HepG2 (cell line): ENCODE measurements at regions not wholly inside any gene's neighbourhood (a gene's known extent, or its start where the extent isn't known, plus 50 kb on each side); places are given as distances from the start of the nearest gene placed in this dataset.

Experiments used
- ATF1 ChIP-seq: IDR thresholded peaks from 2 replicates; pipeline ENCODE4 v1.6.1; 2016; ENCODE audit warnings: mild to moderate bottlenecking, control low read depth
- BRF2 ChIP-seq: sonication (generic); formaldehyde crosslinking; IDR thresholded peaks from 2 replicates; pipeline ENCODE4 v1.8.1; 2022; ENCODE audit warnings: mild to moderate bottlenecking, missing genetic modification reagents
- CBX5 ChIP-seq: sonication (generic); formaldehyde crosslinking; IDR thresholded peaks from 2 replicates; pipeline ENCODE4 v1.4.0; 2020; ENCODE audit warnings: missing genetic modification reagents, borderline replicate concordance
- EHMT2 ChIP-seq: fragments of 200-600 bp; sonication (generic); IDR thresholded peaks from 2 replicates; pipeline ENCODE4 v1.7.0; 2017; ENCODE audit warnings: antibody characterized with exemption, low read depth, low read length, borderline replicate concordance
- HOXD1 ChIP-seq: sonication (generic); formaldehyde crosslinking; IDR thresholded peaks from 2 replicates; pipeline ENCODE4 v1.5.0; 2020; ENCODE audit warnings: missing genetic modification reagents
- THRA ChIP-seq: sonication (generic); formaldehyde crosslinking; IDR thresholded peaks from 2 replicates; pipeline ENCODE4 v1.4.0; 2020; ENCODE audit warnings: missing genetic modification reagents, borderline replicate concordance
- ZBTB25 ChIP-seq: IDR thresholded peaks from 2 replicates; pipeline ENCODE4 v1.6.1; 2018; ENCODE audit warnings: missing genetic modification reagents
- ZBTB26 ChIP-seq: IDR thresholded peaks from 2 replicates; pipeline ENCODE4 v1.6.1; 2016; ENCODE audit warnings: missing compliant biosample characterization, missing genetic modification reagents, borderline replicate concordance
- ZHX2 ChIP-seq, 2 experiments: sonication (generic) in 1 of 2; formaldehyde crosslinking in 1 of 2; IDR thresholded peaks; 2 replicates each; pipeline versions ENCODE4 v1.6.1 to v1.9.0; 2014 to 2022; ENCODE audit warnings: antibody characterized with exemption in 1 of 2, borderline replicate concordance in 1 of 2, inconsistent platforms in 1 of 2, low read depth in 1 of 2, missing genetic modification reagents in 1 of 2
- ZNF101 ChIP-seq: sonication (generic); formaldehyde crosslinking; IDR thresholded peaks from 2 replicates; pipeline ENCODE4 v1.4.0; 2020; ENCODE audit warnings: mild to moderate bottlenecking, low read depth, missing genetic modification reagents, borderline replicate concordance
- ZNF275 ChIP-seq: sonication (generic); formaldehyde crosslinking; IDR thresholded peaks from 2 replicates; pipeline ENCODE4 v1.8.0; 2022; ENCODE audit warnings: missing genetic modification reagents, mild to moderate bottlenecking, inconsistent platforms, borderline replicate concordance
- ZNF282 ChIP-seq: fragments of 450-650 bp; IDR thresholded peaks from 2 replicates; pipeline ENCODE4 v1.6.1; 2018; ENCODE audit not compliant: partially characterized antibody
- ZNF619 ChIP-seq: sonication (generic); formaldehyde crosslinking; IDR thresholded peaks from 2 replicates; pipeline ENCODE4 v1.4.0; 2020; ENCODE audit warnings: mild to moderate bottlenecking, missing genetic modification reagents
- ZNF788 ChIP-seq: sonication (generic); formaldehyde crosslinking; IDR thresholded peaks from 2 replicates; pipeline ENCODE4 v1.5.0; 2020; ENCODE audit warnings: mild to moderate bottlenecking, missing genetic modification reagents, borderline replicate concordance

GRCh38 chr2:234881413-234882241 lies 70.2 kb upstream of the SH3BP4 start (continued):
- TF ChIP-seq ZNF275 (CRISPR knock-in tag) (peak; percentile 28; the same call in 1 of the 2 replicates), ZNF101 (CRISPR knock-in tag) (no peak), ZNF282 (no peak), ZNF619 (CRISPR knock-in tag) (0 out of 2 replicates have a peak, but pooled peaks have one; percentile 40), CBX5 (CRISPR knock-in tag) (peak; percentile 90; the same call in 1 of the 2 replicates), ZBTB25 (CRISPR knock-in tag) (peak; percentile 13; the same call in 1 of the 2 replicates), ZHX2 (IDR thresholded peaks at IDR 0.05; ENCODE audit: low read depth) (peak; percentile 49; the same call in 1 of the 2 replicates), ZHX2 (CRISPR knock-in tag; IDR thresholded peaks at IDR 0.05; ENCODE audit: borderline replicate concordance) (no peak), THRA (CRISPR knock-in tag) (peak; percentile 56; the same call in 1 of the 2 replicates), BRF2 (CRISPR knock-in tag) (0 out of 2 replicates have a peak, but pooled peaks have one; percentile 41), ATF1 (CRISPR knock-in tag) (peak; percentile 62), ZNF788 (CRISPR knock-in tag) (peak; percentile 72; the same call in 1 of the 2 replicates), ZBTB26 (CRISPR knock-in tag) (peak; percentile 40; the same call in 1 of the 2 replicates), HOXD1 (CRISPR knock-in tag) (no peak), EHMT2 (peak; percentile 46; the same call in 1 of the 2 replicates)
